ENCODE measurements at regions not wholly inside any gene's neighbourhood (a gene's known extent, or its start where the extent isn't known, plus 50 kb on each side); places are given as distances from the start of the nearest gene placed in this dataset.
A peak's percentile ranks its signal among the peaks of the same experiment; 100 is the strongest.
"Not testable (repeated sequence)": the region's sequence is repeated elsewhere in the genome, so short reads cannot be mapped to it uniquely, and the experiment has no call there.

- DNase-seq (ENCODE audit: low read depth in 2 of 2): no peak
Observed at GRCh38 chr4:72942565-72942964, 127.0 kb downstream of the COX18 start.

- DNase-seq (ENCODE audit: low read depth in 2 of 2): no peak
Observed at GRCh38 chr4:72938516-72938915, 131.0 kb downstream of the COX18 start.

GRCh38 chr4:72935462-72935861 is 134.1 kb downstream of the COX18 start:
- DNase-seq (ENCODE audit: low read depth in 2 of 2): no peak

GRCh38 chr4:72933029-72933428 is 136.5 kb downstream of the COX18 start:
- DNase-seq (ENCODE audit: low read depth in 2 of 2): no peak

GRCh38 chr4:72931346-72931745 is 138.2 kb downstream of the COX18 start:
- DNase-seq (ENCODE audit: low read depth in 2 of 2): no peak

GRCh38 chr4:72929596-72930274 is 139.8 kb downstream of the COX18 start:
- DNase-seq (ENCODE audit: low read depth in 2 of 2): not testable (repeated sequence)

- DNase-seq (ENCODE audit: low read depth in 2 of 2): no peak
Observed at GRCh38 chr4:72924814-72925213, 144.7 kb downstream of the COX18 start.

GRCh38 chr4:72919937-72920336 is 149.6 kb downstream of the COX18 start:
- no peak for DNase-seq (ENCODE audit: low read depth in 2 of 2)

- no peak for DNase-seq (ENCODE audit: low read depth in 2 of 2)
Observed at GRCh38 chr4:72919464-72919863, 150.1 kb downstream of the COX18 start.

GRCh38 chr4:72918362-72918761 is 151.2 kb downstream of the COX18 start:
- no peak for DNase-seq (ENCODE audit: low read depth in 2 of 2)

- DNase-seq (ENCODE audit: low read depth in 2 of 2): no peak
Observed at GRCh38 chr4:72911316-72911715, 158.2 kb downstream of the COX18 start.

GRCh38 chr4:72909461-72909860 is 160.1 kb downstream of the COX18 start:
- peak in 1 of 2 donors; percentile 23 for DNase-seq (ENCODE audit: low read depth in 2 of 2)

GRCh38 chr4:72902354-72902753 is 167.2 kb downstream of the COX18 start:
- no peak for DNase-seq (ENCODE audit: low read depth in 2 of 2)

- DNase-seq (ENCODE audit: low read depth in 2 of 2): no peak
Observed at GRCh38 chr4:72901553-72901952, 168.0 kb downstream of the COX18 start.

GRCh38 chr4:72900952-72901351 is 168.6 kb downstream of the COX18 start:
- no peak for DNase-seq (ENCODE audit: low read depth in 2 of 2)

GRCh38 chr4:72899621-72900020 is 169.9 kb downstream of the COX18 start:
- DNase-seq (ENCODE audit: low read depth in 2 of 2): no peak

- peak in 1 of 2 donors; percentile 73 for DNase-seq (ENCODE audit: low read depth in 2 of 2)
Observed at GRCh38 chr4:72899214-72899613, 170.3 kb downstream of the COX18 start.

GRCh38 chr4:72896515-72896914 is 173.0 kb downstream of the COX18 start:
- peak; percentile 17 to 72 for DNase-seq (ENCODE audit: low read depth in 2 of 2)

GRCh38 chr4:72895408-72895807 is 174.1 kb downstream of the COX18 start:
- DNase-seq (ENCODE audit: low read depth in 2 of 2): no peak

GRCh38 chr4:72893354-72894066 is 176.0 kb downstream of the COX18 start:
- no peak for DNase-seq (ENCODE audit: low read depth in 2 of 2)

GRCh38 chr4:72888331-72888730 is 181.2 kb downstream of the COX18 start:
- DNase-seq (ENCODE audit: low read depth in 2 of 2): no peak

GRCh38 chr4:72887152-72887551 is 182.4 kb downstream of the COX18 start:
- DNase-seq (ENCODE audit: low read depth in 2 of 2): no peak

- DNase-seq (ENCODE audit: low read depth in 2 of 2): peak; percentile 3 to 29
Observed at GRCh38 chr4:72886602-72887001, 182.9 kb downstream of the COX18 start.
